NAMALWA (cell line): ENCODE measurements at regions not wholly inside any gene's neighbourhood (a gene's known extent, or its start where the extent isn't known, plus 50 kb on each side); places are given as distances from the start of the nearest gene placed in this dataset.
"Not testable (repeated sequence)": the region's sequence is repeated elsewhere in the genome, so short reads cannot be mapped to it uniquely, and the experiment has no call there.

Experiments used
- DNase-seq: peaks from one replicate; pipeline ENCODE4 v3.0.0-alpha.2; 2015; ENCODE audit warnings: low spot score

- DNase-seq, result no peak
Measured at GRCh38 chr2:138390316-138390945, 111.1 kb upstream of the SPOPL start.

- no peak for DNase-seq
Measured at GRCh38 chr2:138391946-138392345, 109.6 kb upstream of the SPOPL start.

GRCh38 chr2:138395565-138396306 is 105.8 kb upstream of the SPOPL start:
- no peak for DNase-seq

- DNase-seq, result no peak
Measured at GRCh38 chr2:138396843-138397242, 104.7 kb upstream of the SPOPL start.

GRCh38 chr2:138403431-138403927 is 98.1 kb upstream of the SPOPL start:
- DNase-seq, result no peak

- no peak for DNase-seq
Measured at GRCh38 chr2:138414014-138414413, 87.6 kb upstream of the SPOPL start.

GRCh38 chr2:138415985-138416384 is 85.6 kb upstream of the SPOPL start:
- no peak for DNase-seq

GRCh38 chr2:138418453-138418852 is 83.1 kb upstream of the SPOPL start:
- no peak for DNase-seq

- DNase-seq, result no peak
Measured at GRCh38 chr2:138421315-138421970, 80.1 kb upstream of the SPOPL start.

- DNase-seq, result no peak
Measured at GRCh38 chr2:138421971-138422335, 79.6 kb upstream of the SPOPL start.

GRCh38 chr2:138423198-138423597 is 78.4 kb upstream of the SPOPL start:
- no peak for DNase-seq

- no peak for DNase-seq
Measured at GRCh38 chr2:138423745-138424144, 77.8 kb upstream of the SPOPL start.

- DNase-seq, result no peak
Measured at GRCh38 chr2:138424436-138425140, 77.0 kb upstream of the SPOPL start.

GRCh38 chr2:138426116-138426515 is 75.5 kb upstream of the SPOPL start:
- DNase-seq, result not testable (repeated sequence)

GRCh38 chr2:138428710-138429440 is 72.7 kb upstream of the SPOPL start:
- no peak for DNase-seq

GRCh38 chr2:138430181-138430580 is 71.4 kb upstream of the SPOPL start:
- DNase-seq, result no peak

GRCh38 chr2:138432971-138433370 is 68.6 kb upstream of the SPOPL start:
- DNase-seq, result no peak

- no peak for DNase-seq
Measured at GRCh38 chr2:138433995-138434951, 67.3 kb upstream of the SPOPL start.

GRCh38 chr2:138435701-138436100 is 65.9 kb upstream of the SPOPL start:
- no peak for DNase-seq

- DNase-seq, result no peak
Measured at GRCh38 chr2:138439733-138440132, 61.8 kb upstream of the SPOPL start.

- DNase-seq, result no peak
Measured at GRCh38 chr2:138440759-138441158, 60.8 kb upstream of the SPOPL start.
